Lung microvascular endothelial cell (primary cell): ENCODE measurements at regions not wholly inside any gene's neighbourhood (a gene's known extent, or its start where the extent isn't known, plus 50 kb on each side); places are given as distances from the start of the nearest gene placed in this dataset.

Source experiments
- DNase-seq, 2 donors: peaks; one replicate each; pipeline versions ENCODE4 v3.0.0 to v3.0.0-alpha.2; 2010; ENCODE audit warnings: low read depth in 2 of 2

GRCh38 chr20:52578559-52578958 is 387.0 kb upstream of the ZFP64 start:
- no peak for DNase-seq

GRCh38 chr20:52577696-52578095 is 386.1 kb upstream of the ZFP64 start:
- no peak for DNase-seq

GRCh38 chr20:52572687-52573086 is 381.1 kb upstream of the ZFP64 start:
- no peak for DNase-seq

- DNase-seq = no peak
Measured at GRCh38 chr20:52569201-52569600, 377.6 kb upstream of the ZFP64 start.

GRCh38 chr20:52565614-52566013 is 374.0 kb upstream of the ZFP64 start:
- no peak for DNase-seq

- no peak for DNase-seq
Measured at GRCh38 chr20:52564594-52564993, 373.0 kb upstream of the ZFP64 start.

- peak in 1 of 2 donors; percentile 50 for DNase-seq
Measured at GRCh38 chr20:52552181-52552872, 360.7 kb upstream of the ZFP64 start.

GRCh38 chr20:52542131-52542530 is 350.6 kb upstream of the ZFP64 start:
- DNase-seq = no peak

GRCh38 chr20:52540509-52540908 is 348.9 kb upstream of the ZFP64 start:
- no peak for DNase-seq

GRCh38 chr20:52539891-52540290 is 348.3 kb upstream of the ZFP64 start:
- DNase-seq = no peak

GRCh38 chr20:52536841-52537400 is 345.3 kb upstream of the ZFP64 start:
- DNase-seq = no peak

GRCh38 chr20:52536040-52536439 is 344.5 kb upstream of the ZFP64 start:
- no peak for DNase-seq

GRCh38 chr20:52534616-52535015 is 343.0 kb upstream of the ZFP64 start:
- DNase-seq = no peak

- no peak for DNase-seq
Measured at GRCh38 chr20:52533401-52533800, 341.8 kb upstream of the ZFP64 start.

GRCh38 chr20:52532674-52533073 is 341.1 kb upstream of the ZFP64 start:
- no peak for DNase-seq

GRCh38 chr20:52530571-52530970 is 339.0 kb upstream of the ZFP64 start:
- no peak for DNase-seq

GRCh38 chr20:52529826-52530225 is 338.2 kb upstream of the ZFP64 start:
- DNase-seq = peak in 1 of 2 donors; percentile 61

- DNase-seq = no peak
Measured at GRCh38 chr20:52524861-52525260, 333.3 kb upstream of the ZFP64 start.

GRCh38 chr20:52518735-52519134 is 327.2 kb upstream of the ZFP64 start:
- DNase-seq = no peak

GRCh38 chr20:52515877-52516276 is 324.3 kb upstream of the ZFP64 start:
- no peak for DNase-seq

GRCh38 chr20:52500157-52500556 is 308.6 kb upstream of the ZFP64 start:
- DNase-seq = peak; percentile 68 to 89

- peak; percentile 42 to 79 for DNase-seq
Measured at GRCh38 chr20:52497731-52498130, 306.2 kb upstream of the ZFP64 start.

GRCh38 chr20:52496191-52496590 is 304.6 kb upstream of the ZFP64 start:
- no peak for DNase-seq

- DNase-seq = peak; percentile 36 to 98
Measured at GRCh38 chr20:52494244-52494643, 302.7 kb upstream of the ZFP64 start.
